HepG2 (cell line): ENCODE measurements at regions not wholly inside any gene's neighbourhood (a gene's known extent, or its start where the extent isn't known, plus 50 kb on each side); places are given as distances from the start of the nearest gene placed in this dataset.

ENCODE experiments used
- ATF3 ChIP-seq: sonication (generic); formaldehyde crosslinking; IDR thresholded peaks from 2 replicates; pipeline ENCODE4 v1.4.0; 2020; ENCODE audit warnings: missing genetic modification reagents
- CBX1 ChIP-seq: IDR thresholded peaks from one replicate; pipeline ENCODE4 v1.6.1; 2016; ENCODE audit warnings: antibody characterized with exemption, low read depth
- EZH2 ChIP-seq: conservative IDR thresholded peaks from 2 replicates; pipeline ENCODE4 v1.6.1; 2012; ENCODE audit warnings: mild to moderate bottlenecking, low read depth, low read length, moderate library complexity
- POLR2AphosphoS5 ChIP-seq: IDR thresholded peaks from 2 replicates; pipeline ENCODE4 v1.6.1; 2012; ENCODE audit warnings: low read depth, low read length
- SMAD3 ChIP-seq: sonication (generic); formaldehyde crosslinking; IDR thresholded peaks from 2 replicates; pipeline ENCODE4 v1.4.0; 2020; ENCODE audit warnings: missing genetic modification reagents
- YY1 ChIP-seq: IDR thresholded peaks from 2 replicates; pipeline ENCODE4 v1.6.1; 2011; ENCODE audit warnings: low read length, low read depth, moderate library complexity, mild to moderate bottlenecking; ENCODE audit not compliant: insufficient read depth, insufficient replicate concordance
- ZNF792 ChIP-seq: IDR thresholded peaks from 2 replicates; pipeline ENCODE4 v1.6.1; 2016
- TF ChIP-seq, protein P1 (sequence below): sonication (generic); formaldehyde crosslinking; IDR thresholded peaks from 2 replicates; pipeline ENCODE4 v1.8.0; 2023; ENCODE audit warnings: mild to moderate bottlenecking, missing genetic modification reagents
- TF ChIP-seq, protein P2 (sequence below): sonication (generic); formaldehyde crosslinking; conservative IDR thresholded peaks from 2 replicates; pipeline ENCODE4 v1.8.0; 2022; ENCODE audit warnings: low read depth, missing genetic modification reagents
- TF ChIP-seq, protein P3 (sequence below): sonication (generic); formaldehyde crosslinking; IDR thresholded peaks from 2 replicates; pipeline ENCODE4 v1.5.0; 2020; ENCODE audit warnings: mild to moderate bottlenecking, missing genetic modification reagents, moderate library complexity
- TF ChIP-seq, protein P4 (sequence below): sonication (generic); formaldehyde crosslinking; IDR thresholded peaks from 2 replicates; pipeline ENCODE4 v1.8.1; 2022; ENCODE audit warnings: low read depth, mild to moderate bottlenecking, missing genetic modification reagents

GRCh38 chr10:10797513-10797912 is 220.2 kb upstream of the CELF2 start:
- TF ChIP-seq, protein P1, sequence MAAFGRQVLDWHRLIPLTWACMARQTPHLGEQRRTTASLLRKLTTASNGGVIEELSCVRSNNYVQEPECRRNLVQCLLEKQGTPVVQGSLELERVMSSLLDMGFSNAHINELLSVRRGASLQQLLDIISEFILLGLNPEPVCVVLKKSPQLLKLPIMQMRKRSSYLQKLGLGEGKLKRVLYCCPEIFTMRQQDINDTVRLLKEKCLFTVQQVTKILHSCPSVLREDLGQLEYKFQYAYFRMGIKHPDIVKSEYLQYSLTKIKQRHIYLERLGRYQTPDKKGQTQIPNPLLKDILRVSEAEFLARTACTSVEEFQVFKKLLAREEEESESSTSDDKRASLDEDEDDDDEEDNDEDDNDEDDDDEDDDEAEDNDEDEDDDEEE (CRISPR knock-in tag), result no peak
- TF ChIP-seq CBX1, result no peak
- TF ChIP-seq, protein P2, sequence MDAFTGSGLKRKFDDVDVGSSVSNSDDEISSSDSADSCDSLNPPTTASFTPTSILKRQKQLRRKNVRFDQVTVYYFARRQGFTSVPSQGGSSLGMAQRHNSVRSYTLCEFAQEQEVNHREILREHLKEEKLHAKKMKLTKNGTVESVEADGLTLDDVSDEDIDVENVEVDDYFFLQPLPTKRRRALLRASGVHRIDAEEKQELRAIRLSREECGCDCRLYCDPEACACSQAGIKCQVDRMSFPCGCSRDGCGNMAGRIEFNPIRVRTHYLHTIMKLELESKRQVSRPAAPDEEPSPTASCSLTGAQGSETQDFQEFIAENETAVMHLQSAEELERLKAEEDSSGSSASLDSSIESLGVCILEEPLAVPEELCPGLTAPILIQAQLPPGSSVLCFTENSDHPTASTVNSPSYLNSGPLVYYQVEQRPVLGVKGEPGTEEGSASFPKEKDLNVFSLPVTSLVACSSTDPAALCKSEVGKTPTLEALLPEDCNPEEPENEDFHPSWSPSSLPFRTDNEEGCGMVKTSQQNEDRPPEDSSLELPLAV (CRISPR knock-in tag), result no peak
- no peak for TF ChIP-seq YY1
- no peak for TF ChIP-seq ATF3
- TF ChIP-seq EZH2, result no peak
- no peak for TF ChIP-seq ZNF792
- TF ChIP-seq SMAD3 (CRISPR knock-in tag), result no peak
- TF ChIP-seq POLR2AphosphoS5, result no peak
- TF ChIP-seq, protein P3, sequence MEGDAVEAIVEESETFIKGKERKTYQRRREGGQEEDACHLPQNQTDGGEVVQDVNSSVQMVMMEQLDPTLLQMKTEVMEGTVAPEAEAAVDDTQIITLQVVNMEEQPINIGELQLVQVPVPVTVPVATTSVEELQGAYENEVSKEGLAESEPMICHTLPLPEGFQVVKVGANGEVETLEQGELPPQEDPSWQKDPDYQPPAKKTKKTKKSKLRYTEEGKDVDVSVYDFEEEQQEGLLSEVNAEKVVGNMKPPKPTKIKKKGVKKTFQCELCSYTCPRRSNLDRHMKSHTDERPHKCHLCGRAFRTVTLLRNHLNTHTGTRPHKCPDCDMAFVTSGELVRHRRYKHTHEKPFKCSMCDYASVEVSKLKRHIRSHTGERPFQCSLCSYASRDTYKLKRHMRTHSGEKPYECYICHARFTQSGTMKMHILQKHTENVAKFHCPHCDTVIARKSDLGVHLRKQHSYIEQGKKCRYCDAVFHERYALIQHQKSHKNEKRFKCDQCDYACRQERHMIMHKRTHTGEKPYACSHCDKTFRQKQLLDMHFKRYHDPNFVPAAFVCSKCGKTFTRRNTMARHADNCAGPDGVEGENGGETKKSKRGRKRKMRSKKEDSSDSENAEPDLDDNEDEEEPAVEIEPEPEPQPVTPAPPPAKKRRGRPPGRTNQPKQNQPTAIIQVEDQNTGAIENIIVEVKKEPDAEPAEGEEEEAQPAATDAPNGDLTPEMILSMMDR, result no peak
- TF ChIP-seq, protein P4, sequence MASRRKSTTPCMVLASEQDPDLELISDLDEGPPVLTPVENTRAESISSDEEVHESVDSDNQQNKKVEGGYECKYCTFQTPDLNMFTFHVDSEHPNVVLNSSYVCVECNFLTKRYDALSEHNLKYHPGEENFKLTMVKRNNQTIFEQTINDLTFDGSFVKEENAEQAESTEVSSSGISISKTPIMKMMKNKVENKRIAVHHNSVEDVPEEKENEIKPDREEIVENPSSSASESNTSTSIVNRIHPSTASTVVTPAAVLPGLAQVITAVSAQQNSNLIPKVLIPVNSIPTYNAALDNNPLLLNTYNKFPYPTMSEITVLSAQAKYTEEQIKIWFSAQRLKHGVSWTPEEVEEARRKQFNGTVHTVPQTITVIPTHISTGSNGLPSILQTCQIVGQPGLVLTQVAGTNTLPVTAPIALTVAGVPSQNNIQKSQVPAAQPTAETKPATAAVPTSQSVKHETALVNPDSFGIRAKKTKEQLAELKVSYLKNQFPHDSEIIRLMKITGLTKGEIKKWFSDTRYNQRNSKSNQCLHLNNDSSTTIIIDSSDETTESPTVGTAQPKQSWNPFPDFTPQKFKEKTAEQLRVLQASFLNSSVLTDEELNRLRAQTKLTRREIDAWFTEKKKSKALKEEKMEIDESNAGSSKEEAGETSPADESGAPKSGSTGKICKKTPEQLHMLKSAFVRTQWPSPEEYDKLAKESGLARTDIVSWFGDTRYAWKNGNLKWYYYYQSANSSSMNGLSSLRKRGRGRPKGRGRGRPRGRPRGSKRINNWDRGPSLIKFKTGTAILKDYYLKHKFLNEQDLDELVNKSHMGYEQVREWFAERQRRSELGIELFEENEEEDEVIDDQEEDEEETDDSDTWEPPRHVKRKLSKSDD (CRISPR knock-in tag), result no peak
